Erythroblast (primary cell): ENCODE measurements at regions not wholly inside any gene's neighbourhood (a gene's known extent, or its start where the extent isn't known, plus 50 kb on each side); places are given as distances from the start of the nearest gene placed in this dataset.

Experiments used
- GATA1 ChIP-seq: IDR thresholded peaks from 2 replicates; pipeline ENCODE4 v1.6.1; 2011; ENCODE audit warnings: low read depth, mild to moderate bottlenecking, control low read depth, low read length, moderate library complexity
- POLR2A ChIP-seq: IDR thresholded peaks from 2 replicates; pipeline ENCODE4 v1.6.1; 2011; ENCODE audit warnings: mild to moderate bottlenecking, low read length

- TF ChIP-seq POLR2A = no peak
- TF ChIP-seq GATA1 = no peak
Observed at GRCh38 chr13:31896427-31896826, 135.1 kb upstream of the FRY start.
